ENCODE measurements at regions not wholly inside any gene's neighbourhood (a gene's known extent, or its start where the extent isn't known, plus 50 kb on each side); places are given as distances from the start of the nearest gene placed in this dataset.

DNA sequence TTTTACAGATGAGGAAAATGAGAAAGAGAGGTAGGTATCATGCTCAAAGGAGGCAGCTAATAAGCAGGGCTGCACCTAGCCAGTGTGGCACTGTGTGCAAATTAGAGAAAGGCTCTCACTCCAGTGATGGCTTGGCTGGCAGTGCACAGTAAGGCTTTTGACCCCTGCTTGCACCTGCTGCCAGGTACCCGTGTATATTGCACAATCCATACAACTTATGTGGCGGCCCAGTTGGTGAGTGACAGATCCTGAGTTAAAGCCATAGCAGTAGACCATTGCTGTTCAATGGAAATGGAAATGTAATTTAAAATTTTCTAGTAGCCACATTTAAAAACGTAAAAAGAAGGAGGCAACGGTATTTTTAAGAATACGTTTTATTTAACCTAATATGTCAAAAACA is 266.4 kb upstream of the AZI2 start:
- DNase-seq (ENCODE audit: low read depth, low spot score) (no peak), ATAC-seq (no peak)
- H3K79me2 ChIP-seq (ENCODE audit: insufficient read depth, low read length), result no peaks in the 10 kb centered on the region
- no peaks in the 10 kb centered on the region for H3K27me3 ChIP-seq (ENCODE audit: insufficient read depth, low read length)
- ChIA-PET POLR2A (no interaction called here), RAD21 (ENCODE audit: low non-redundant PET in 1 of 2, low total read pairs in 2 of 2, uncharacterized antibody in 2 of 2, unreplicated experiment in 2 of 2) (no interaction called here), CTCF (no interaction called here)
- H3K9ac ChIP-seq (ENCODE audit: low read length), result no peak overlapping the region
- TF ChIP-seq, protein P1, sequence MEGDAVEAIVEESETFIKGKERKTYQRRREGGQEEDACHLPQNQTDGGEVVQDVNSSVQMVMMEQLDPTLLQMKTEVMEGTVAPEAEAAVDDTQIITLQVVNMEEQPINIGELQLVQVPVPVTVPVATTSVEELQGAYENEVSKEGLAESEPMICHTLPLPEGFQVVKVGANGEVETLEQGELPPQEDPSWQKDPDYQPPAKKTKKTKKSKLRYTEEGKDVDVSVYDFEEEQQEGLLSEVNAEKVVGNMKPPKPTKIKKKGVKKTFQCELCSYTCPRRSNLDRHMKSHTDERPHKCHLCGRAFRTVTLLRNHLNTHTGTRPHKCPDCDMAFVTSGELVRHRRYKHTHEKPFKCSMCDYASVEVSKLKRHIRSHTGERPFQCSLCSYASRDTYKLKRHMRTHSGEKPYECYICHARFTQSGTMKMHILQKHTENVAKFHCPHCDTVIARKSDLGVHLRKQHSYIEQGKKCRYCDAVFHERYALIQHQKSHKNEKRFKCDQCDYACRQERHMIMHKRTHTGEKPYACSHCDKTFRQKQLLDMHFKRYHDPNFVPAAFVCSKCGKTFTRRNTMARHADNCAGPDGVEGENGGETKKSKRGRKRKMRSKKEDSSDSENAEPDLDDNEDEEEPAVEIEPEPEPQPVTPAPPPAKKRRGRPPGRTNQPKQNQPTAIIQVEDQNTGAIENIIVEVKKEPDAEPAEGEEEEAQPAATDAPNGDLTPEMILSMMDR (IDR thresholded peaks at IDR 0.05 in 2 of 3, conservative IDR thresholded peaks at IDR 0.05 in 1 of 3; ENCODE audit: borderline replicate concordance in 1 of 3, insufficient read depth in 1 of 3, low read depth in 2 of 3, low read length in 2 of 3), result no peak
- no peak for TF ChIP-seq SP1 (IDR thresholded peaks at IDR 0.05; ENCODE audit: low read depth)
- TF ChIP-seq POLR2A (IDR thresholded peaks at IDR 0.05; ENCODE audit: borderline replicate concordance, extremely low read depth, insufficient read depth, insufficient read length), result no peak
- TF ChIP-seq FOSL1 (IDR thresholded peaks at IDR 0.05; ENCODE audit: low read depth), result no peak
- TF ChIP-seq ZFX (IDR thresholded peaks at IDR 0.05), result no peak
- TF ChIP-seq EZH2phosphoT487 (IDR thresholded peaks at IDR 0.05; ENCODE audit: borderline replicate concordance), result no peak
- no peak for TF ChIP-seq YY1 (IDR thresholded peaks at IDR 0.05; ENCODE audit: extremely low read depth, insufficient replicate concordance, low read depth, low read length)
- no peaks in the 10 kb centered on the region for H4K20me1 ChIP-seq (ENCODE audit: insufficient read depth)
- H3K9me2 ChIP-seq (ENCODE audit: insufficient read depth), result no peaks in the 10 kb centered on the region
- intact Hi-C loops (cut with micrococcal nuclease), result no loop called here
- H3K36me3 ChIP-seq (ENCODE audit: control insufficient read depth in 1 of 2, insufficient read depth in 2 of 2, low read length in 2 of 2), result no peaks in the 10 kb centered on the region
- H2AFZ ChIP-seq (ENCODE audit: low read depth, low read length, poor library complexity, severe bottlenecking), result no peak overlapping the region
- no peak overlapping the region for H3K27ac ChIP-seq (ENCODE audit: low read depth, low read length)
- no peak overlapping the region for H3K4me2 ChIP-seq (ENCODE audit: low read length)
- no TSS peak for BruUV-seq (replicated peaks)
- H3K9me3 ChIP-seq (ENCODE audit: control insufficient read depth in 1 of 2, insufficient read depth in 1 of 2, low read depth in 1 of 2, low read length in 2 of 2), result no peaks in the 10 kb centered on the region
- H3K4me3 ChIP-seq (replicated peaks in 1 of 2; ENCODE audit: low read depth in 1 of 2, low read length in 2 of 2), result no peak overlapping the region
- H3K4me1 ChIP-seq (ENCODE audit: control insufficient read depth in 1 of 2, insufficient read depth in 2 of 2, low read length in 2 of 2), result no peaks in the 10 kb centered on the region

DNA sequence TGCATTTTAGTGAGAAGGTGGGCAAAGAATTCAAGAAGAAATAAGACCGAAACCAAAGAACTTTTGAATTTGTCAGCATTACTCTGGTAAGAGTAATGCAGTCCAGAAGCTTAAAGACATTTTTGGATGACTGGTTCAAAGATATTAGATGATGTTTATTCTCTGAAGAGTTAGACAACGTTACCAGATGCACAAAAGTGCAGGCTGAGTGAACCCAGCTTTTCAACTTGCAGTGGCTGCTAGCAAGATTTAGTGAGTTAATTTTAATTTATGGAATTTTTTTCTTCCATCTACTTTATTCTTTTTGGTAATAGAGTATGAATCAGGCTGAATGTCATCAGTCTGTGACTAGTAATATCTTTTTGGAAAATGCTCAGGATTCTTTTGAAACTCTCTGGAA is 267.3 kb upstream of the AZI2 start:
- BruUV-seq (replicated peaks), result no TSS peak
- H3K9me3 ChIP-seq (ENCODE audit: control insufficient read depth in 1 of 2, insufficient read depth in 1 of 2, low read depth in 1 of 2, low read length in 2 of 2), result no peaks in the 10 kb centered on the region
- H3K4me1 ChIP-seq (ENCODE audit: control insufficient read depth in 1 of 2, insufficient read depth in 2 of 2, low read length in 2 of 2), result no peaks in the 10 kb centered on the region
- no peak overlapping the region for H2AFZ ChIP-seq (ENCODE audit: low read depth, low read length, poor library complexity, severe bottlenecking)
- CTCF ChIA-PET, result no interaction called here
- H3K4me3 ChIP-seq (replicated peaks in 1 of 2; ENCODE audit: low read depth in 1 of 2, low read length in 2 of 2), result no peak overlapping the region
- no peak overlapping the region for H3K27ac ChIP-seq (ENCODE audit: low read depth, low read length)
- no peak overlapping the region for H3K9ac ChIP-seq (ENCODE audit: low read length)
- H3K4me2 ChIP-seq (ENCODE audit: low read length), result no peak overlapping the region
- RAD21 ChIA-PET (ENCODE audit: low non-redundant PET in 1 of 2, low total read pairs in 2 of 2, uncharacterized antibody in 2 of 2, unreplicated experiment in 2 of 2), result no interaction called here
- H3K79me2 ChIP-seq (ENCODE audit: insufficient read depth, low read length), result no peaks in the 10 kb centered on the region
- no peaks in the 10 kb centered on the region for H4K20me1 ChIP-seq (ENCODE audit: insufficient read depth)
- intact Hi-C loops (cut with micrococcal nuclease), result no loop called here
- DNase-seq (ENCODE audit: low read depth, low spot score) (no peak), ATAC-seq (no peak)
- no peaks in the 10 kb centered on the region for H3K27me3 ChIP-seq (ENCODE audit: insufficient read depth, low read length)
- H3K9me2 ChIP-seq (ENCODE audit: insufficient read depth), result no peaks in the 10 kb centered on the region
- H3K36me3 ChIP-seq (ENCODE audit: control insufficient read depth in 1 of 2, insufficient read depth in 2 of 2, low read length in 2 of 2), result no peaks in the 10 kb centered on the region
- POLR2A ChIA-PET, result no interaction called here
- TF ChIP-seq SIN3A (IDR thresholded peaks at IDR 0.05; ENCODE audit: low read depth) (no peak), FOSL1 (IDR thresholded peaks at IDR 0.05; ENCODE audit: low read depth) (no peak), CEBPB (IDR thresholded peaks at IDR 0.05; ENCODE audit: low read depth) (no peak), CBX3 (IDR thresholded peaks at IDR 0.05; ENCODE audit: low read depth) (no peak), EGR1 (IDR thresholded peaks at IDR 0.05; ENCODE audit: low read depth) (no peak), EZH2 (IDR thresholded peaks at IDR 0.05) (no peak), EZH2phosphoT487 (IDR thresholded peaks at IDR 0.05; ENCODE audit: borderline replicate concordance) (no peak), TCF7L2 (IDR thresholded peaks at IDR 0.05; ENCODE audit: borderline replicate concordance, extremely low read depth, insufficient read depth, insufficient read length) (no peak), JUND (IDR thresholded peaks at IDR 0.05) (no peak), ZFX (IDR thresholded peaks at IDR 0.05) (no peak), POLR2AphosphoS5 (IDR thresholded peaks at IDR 0.05; ENCODE audit: low read depth, low read length) (no peak), RAD21 (IDR thresholded peaks at IDR 0.05; ENCODE audit: low read depth) (no peak)
- TF ChIP-seq, protein P1 (IDR thresholded peaks at IDR 0.05 in 2 of 3, conservative IDR thresholded peaks at IDR 0.05 in 1 of 3; ENCODE audit: borderline replicate concordance in 1 of 3, insufficient read depth in 1 of 3, low read depth in 2 of 3, low read length in 2 of 3), result no peak

Data from HCT116 (cell line).